HG03558 (cell line): ENCODE measurements at regions not wholly inside any gene's neighbourhood (a gene's known extent, or its start where the extent isn't known, plus 50 kb on each side); places are given as distances from the start of the nearest gene placed in this dataset.

Source experiments
- ATAC-seq: cut with Tn5 transposase; IDR thresholded peaks from one replicate; pipeline ENCODE4 v1.9.1; 2021; ENCODE audit warnings: moderate number of reproducible peaks; ENCODE audit not compliant: unreplicated experiment; ENCODE audit errors: extremely low read depth

DNA sequence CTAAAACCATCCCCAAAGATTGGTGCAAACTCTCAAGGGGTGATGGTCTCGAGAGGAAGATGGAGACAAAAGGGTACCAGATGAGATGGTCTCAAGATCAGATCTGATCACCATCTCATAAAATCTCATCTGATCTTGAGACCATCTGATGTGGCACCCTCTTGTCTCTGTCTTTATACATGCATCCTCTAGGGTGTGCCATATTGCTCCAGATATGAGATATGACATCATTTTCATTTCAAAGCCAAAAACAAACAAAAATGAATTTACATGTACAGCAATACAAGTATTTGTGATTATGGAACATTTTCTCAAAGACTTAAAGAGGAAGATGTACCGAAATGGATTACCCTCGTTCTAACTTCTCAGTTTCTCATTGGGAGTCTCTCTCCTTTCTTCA is 787.2 kb downstream of the GALC start:
- no peak for ATAC-seq

- ATAC-seq = no peak
Observed at GRCh38 chr14:87203346-87203745, 789.6 kb downstream of the GALC start.

GRCh38 chr14:87199381-87199780 is 793.6 kb downstream of the GALC start:
- no peak for ATAC-seq

- ATAC-seq = no peak
Observed at GRCh38 chr14:87196436-87196835, 796.5 kb downstream of the GALC start.

DNA sequence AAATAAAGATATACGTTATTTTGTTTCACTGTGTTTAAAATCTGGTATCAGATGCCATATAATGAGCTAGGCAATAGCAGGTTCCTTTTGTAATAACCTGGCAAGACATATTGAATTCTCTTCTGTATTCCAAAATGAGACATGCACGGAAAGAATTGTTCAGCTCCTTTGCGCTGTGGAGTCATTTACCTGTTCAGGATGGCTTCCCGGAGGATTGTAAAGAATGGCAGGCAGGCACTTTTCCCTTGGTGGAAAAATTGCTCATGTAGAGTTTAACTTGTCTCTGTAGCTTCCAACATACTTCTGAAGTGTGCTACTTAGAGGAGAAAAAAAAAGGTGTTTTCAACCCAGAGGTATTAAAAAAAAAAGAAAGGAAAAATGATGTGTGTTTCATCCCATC is 805.2 kb downstream of the GALC start:
- ATAC-seq = no peak

DNA sequence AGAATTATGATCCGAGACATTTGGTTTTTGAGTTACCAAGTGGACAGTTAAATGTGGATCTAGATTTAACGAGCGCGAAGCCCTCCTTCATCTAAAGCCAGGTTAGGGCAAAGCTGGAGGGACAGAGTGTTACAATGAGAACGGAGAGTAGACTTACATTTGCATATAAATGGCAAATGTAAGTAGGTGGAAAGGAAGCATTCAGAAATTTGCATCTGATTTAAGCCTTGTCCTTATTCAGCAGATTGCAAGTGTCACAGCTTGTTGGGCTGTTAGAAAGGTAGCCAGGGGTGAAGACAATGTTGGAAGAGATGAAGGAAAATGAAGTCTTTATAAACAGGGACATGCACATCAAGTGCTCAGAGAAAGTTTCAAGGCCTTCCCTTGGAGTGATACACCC is 806.2 kb downstream of the GALC start:
- ATAC-seq = no peak

DNA sequence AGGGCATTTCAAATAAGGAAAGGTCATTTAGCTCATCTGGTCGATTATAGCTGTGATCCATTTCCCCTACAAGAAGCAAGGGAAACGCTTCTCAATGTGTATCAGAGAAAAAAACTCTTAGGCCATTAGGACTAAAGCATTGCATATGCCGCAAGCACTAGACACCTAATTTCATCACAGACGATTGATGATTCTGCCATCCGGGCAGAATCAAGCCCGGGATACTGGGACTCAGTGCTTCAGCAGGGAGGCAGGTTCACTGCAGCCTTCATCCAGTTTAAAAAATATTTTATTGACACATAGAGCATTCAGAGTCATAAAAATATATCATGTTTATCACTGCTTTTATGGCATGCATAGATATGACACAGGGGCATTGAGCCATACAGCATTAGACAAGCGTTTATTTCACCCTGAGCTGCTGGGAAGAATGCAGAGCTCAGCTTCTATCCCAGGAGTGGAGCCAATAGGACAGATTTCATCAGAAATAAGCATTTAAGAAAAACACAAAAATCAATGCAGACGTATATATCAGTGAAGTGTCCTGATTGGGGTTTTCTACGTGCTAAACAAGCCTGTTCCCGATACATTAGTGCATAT is 806.9 kb downstream of the GALC start:
- no peak for ATAC-seq

GRCh38 chr14:87184180-87184579 is 808.8 kb downstream of the GALC start:
- ATAC-seq = no peak

DNA sequence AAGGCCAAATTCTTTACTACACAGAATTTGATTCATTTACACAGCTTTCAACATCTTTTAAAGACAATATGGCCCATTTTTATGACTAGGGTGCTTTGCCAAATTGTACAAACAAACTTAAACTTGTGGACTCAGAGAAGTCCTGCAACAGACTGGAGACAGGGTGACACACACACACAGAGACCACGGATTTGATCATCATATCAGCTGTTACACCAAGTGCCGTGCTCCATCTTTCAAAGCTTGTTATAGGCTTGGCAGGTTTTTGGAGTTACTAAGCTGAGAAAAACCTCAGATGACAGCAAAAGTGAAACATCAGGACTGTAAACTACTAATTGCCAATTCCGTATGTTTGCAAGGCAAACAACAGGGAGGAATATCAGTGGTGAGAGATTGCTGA is 811.7 kb downstream of the GALC start:
- ATAC-seq = no peak

DNA sequence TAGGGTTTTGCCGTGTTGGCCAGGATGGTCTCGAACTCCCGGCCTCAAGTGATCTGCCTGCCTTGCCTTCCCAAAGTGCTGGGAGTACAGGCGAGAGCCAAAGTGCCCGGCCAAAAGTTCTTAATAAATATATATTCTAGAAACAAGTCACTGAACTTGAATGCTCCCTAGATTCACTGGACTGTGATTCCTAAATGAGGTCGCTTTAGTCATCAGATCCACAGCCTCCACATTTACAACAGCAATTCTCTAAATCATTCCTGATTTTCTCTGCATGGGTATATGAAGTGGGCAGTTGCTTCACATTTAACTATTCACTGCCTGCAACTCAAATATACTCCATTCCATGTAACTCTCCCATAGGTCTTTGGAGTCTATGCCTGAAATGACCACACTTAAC is 813.0 kb downstream of the GALC start:
- ATAC-seq = no peak

DNA sequence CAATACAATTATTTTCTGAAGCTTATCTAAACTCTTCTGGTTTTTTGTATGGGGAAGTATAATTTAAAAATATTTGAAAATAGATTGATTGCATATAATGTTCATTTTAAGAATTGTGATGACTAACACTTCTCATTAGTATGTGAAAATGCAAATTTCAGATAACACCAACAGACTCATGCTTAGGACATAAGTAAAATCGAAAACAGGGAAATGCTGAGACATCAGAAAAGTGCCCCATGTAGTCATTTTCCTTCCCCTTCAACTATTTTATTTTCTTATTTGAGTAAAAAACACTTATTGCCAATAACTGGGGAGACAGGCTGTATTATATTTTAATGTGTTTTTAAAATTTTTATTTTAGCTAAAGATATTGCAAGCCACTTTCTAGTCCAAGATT is 814.7 kb downstream of the GALC start:
- no peak for ATAC-seq

DNA sequence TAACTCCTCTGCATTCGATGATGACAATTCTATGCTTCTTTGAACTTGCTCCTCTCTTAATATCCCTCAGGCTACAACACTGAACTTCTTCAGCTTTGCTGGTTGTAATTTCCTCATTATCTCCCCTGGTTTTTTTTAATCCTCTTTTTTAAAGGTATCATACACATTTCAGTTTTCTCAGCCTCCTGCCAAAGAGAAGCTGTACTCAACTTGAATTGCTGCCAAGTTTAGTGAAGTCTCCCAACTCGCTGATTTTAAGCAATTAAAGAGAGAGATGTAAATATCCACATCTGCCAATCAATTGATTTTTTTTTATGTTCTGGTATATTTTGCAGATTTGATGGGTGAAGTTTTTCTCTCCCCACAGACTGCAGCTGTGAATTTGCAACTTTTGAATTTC is 817.8 kb downstream of the GALC start:
- no peak for ATAC-seq

- ATAC-seq = no peak
Observed at GRCh38 chr14:87171141-87171540, 821.8 kb downstream of the GALC start.

- no peak for ATAC-seq
Observed at GRCh38 chr14:87170179-87170578, 822.8 kb downstream of the GALC start.

DNA sequence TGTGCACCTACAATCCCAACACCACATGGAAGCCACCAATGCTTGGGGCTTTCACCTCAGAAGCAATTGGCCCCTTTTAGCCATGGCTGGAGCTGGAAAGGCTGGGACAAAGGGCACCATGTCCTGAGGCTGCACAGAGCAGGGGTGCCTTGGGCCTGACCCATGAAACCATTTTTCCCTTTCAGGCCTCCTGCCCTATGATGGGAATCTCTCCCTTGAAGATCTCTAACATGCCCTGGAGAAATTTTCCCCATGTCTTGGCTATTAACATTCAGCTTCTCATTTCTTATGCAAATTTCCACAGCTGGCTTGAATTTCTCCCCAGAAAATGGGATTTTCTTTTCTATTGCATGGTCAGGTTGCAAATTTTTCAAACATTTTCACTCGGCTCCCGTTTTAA is 823.6 kb downstream of the GALC start:
- ATAC-seq = no peak

DNA sequence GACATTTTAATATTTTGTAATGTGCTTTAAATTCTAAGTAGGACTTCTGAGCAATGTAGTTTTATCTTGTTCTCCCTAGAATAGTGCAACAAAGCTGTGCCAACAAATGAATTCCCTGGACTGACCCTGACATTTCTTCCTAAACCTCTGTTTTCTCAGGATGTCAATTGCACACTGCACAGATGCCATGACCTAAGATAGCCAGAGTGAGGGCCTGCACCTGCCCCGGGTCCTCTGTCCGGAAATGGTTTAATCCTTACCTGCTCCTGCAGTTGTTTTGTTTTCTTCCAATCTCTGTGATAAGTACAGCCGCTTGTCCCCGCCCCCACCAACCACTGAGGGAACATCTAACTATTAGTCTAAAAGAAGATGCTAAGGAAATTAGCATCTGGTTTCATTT is 831.5 kb downstream of the GALC start:
- no peak for ATAC-seq

GRCh38 chr14:87160989-87161388 is 832.0 kb downstream of the GALC start:
- ATAC-seq = no peak

DNA sequence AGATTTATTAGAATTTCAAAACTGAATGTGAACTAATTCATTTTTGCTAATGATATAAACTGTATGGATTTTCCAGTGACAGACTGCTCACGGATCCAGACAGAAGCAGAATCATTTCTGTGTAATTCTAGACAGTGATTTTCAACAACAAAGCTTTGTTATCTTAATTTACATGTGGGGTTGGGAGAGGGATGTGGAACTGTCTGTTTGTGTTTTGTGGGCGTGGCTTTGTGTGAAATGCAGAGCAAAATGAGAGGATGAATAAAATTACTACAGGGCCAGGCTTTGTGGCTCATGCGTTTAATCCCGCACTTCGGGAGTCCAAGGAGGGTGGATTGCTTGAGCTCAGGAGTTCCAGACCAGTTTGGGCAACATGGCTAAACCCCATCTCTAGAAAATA is 834.7 kb downstream of the GALC start:
- no peak for ATAC-seq

GRCh38 chr14:87156878-87157277 is 836.1 kb downstream of the GALC start:
- no peak for ATAC-seq

DNA sequence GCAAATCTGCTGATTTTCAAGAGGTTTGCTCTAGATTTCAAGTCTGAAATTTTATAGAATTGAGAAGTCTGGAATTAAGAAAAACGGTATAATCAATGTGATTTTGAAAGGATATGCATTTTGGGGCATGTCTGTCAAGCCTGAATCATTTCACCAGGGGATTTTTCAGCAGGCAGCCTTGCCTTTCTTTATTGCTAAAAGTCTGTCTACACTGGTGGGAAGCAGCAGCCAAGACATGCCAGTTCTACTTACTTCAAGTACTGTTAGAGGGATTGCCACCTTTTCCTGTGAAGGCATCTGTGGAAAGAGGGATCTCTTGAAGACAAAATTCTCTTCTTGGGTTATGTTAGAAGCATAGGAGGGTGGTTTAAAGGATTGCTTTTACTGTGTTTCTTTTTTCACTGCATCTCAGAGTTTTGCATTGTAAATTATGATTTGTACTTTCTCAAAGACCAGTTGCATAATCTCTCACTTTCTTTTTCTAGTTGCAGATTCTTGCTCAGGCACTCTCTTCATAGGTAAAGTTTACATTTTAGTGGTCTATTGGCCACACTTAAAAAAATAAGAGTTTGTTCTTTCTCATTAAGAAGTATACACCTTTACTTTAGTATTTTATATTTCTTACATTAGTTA is 837.0 kb downstream of the GALC start:
- ATAC-seq = no peak

DNA sequence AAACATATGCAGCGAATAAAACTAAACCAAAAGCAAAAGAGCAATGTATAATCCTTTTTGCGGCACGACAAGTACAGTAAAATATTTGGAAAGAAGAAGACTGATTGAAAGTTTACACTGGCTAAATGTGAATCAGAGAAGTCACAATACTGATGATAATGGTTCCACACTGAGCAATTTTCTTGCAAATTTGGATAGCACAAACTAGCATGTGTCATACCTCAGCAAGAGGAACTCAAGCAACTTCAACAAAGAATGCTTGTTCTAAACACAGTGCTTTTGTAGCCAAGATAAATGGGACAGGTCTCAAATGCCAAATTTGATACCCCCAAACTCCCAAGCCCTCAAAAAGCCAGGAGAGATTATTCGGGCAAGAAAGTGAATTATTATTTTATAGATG is 839.1 kb downstream of the GALC start:
- ATAC-seq = no peak

GRCh38 chr14:87153391-87153790 is 839.6 kb downstream of the GALC start:
- no peak for ATAC-seq
